H1 (cell line): ENCODE measurements at regions not wholly inside any gene's neighbourhood (a gene's known extent, or its start where the extent isn't known, plus 50 kb on each side); places are given as distances from the start of the nearest gene placed in this dataset.

Experiments
- CHD1 ChIP-seq: IDR thresholded peaks from 2 replicates; pipeline ENCODE4 v1.6.1; 2012; ENCODE audit warnings: low read depth, low read length, improper control_type of control experiment
- CTBP2 ChIP-seq: IDR thresholded peaks from 2 replicates; pipeline ENCODE4 v1.7.0; 2011; ENCODE audit warnings: borderline replicate concordance, mild to moderate bottlenecking, moderate library complexity, mixed read lengths, low read length; ENCODE audit not compliant: insufficient read depth, insufficient read length
- HDAC6 ChIP-seq: IDR thresholded peaks from one replicate; pipeline ENCODE4 v1.7.1; 2012; ENCODE audit warnings: low read depth, mild to moderate bottlenecking, inconsistent platforms, low read length, moderate library complexity
- SIN3A ChIP-seq, 2 experiments: IDR thresholded peaks in 1 of 2; conservative IDR thresholded peaks in 1 of 2; 2 replicates each; pipeline ENCODE4 v1.6.1; 2011 to 2012; ENCODE audit warnings: low read length in 2 of 2, improper control_type of control experiment in 1 of 2, low read depth in 1 of 2, mild to moderate bottlenecking in 1 of 2
- SP4 ChIP-seq: IDR thresholded peaks from 2 replicates; pipeline ENCODE4 v1.6.1; 2012; ENCODE audit warnings: low read length, inconsistent platforms
- YY1 ChIP-seq: IDR thresholded peaks from 2 replicates; pipeline ENCODE4 v1.6.1; 2011; ENCODE audit warnings: low read depth, mild to moderate bottlenecking, low read length

DNA sequence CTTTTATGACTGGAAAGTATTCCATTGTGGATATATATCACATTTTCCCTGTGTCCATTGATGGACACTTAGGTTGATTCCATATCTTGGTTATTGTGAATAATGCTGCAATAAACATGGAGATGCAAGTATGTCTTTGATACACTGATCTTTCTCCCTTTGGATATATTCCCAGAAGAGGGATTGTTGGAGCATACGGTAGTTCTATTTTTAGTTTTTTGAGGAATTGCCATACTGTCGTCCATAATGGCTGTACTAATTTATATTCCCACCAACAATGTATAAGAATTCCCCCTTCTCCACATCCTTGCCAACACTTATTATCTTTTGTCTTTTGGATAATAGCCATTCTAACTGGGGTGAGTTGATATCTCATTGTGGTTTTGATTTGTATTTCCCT is 54.9 kb upstream of the PITX1 start (continued):
- TF ChIP-seq CTBP2 (no peak), SP4 (no peak), HDAC6 (no peak), YY1 (no peak), CHD1 (no peak), SIN3A (conservative IDR thresholded peaks at IDR 0.05 in 1 of 2, IDR thresholded peaks at IDR 0.05 in 1 of 2; ENCODE audit: low read depth in 1 of 2, low read length in 2 of 2) (no peak)
